Activated B cell treated with CpG ODN at 0.5 μM for 24 hours (primary cell): ENCODE measurements at regions not wholly inside any gene's neighbourhood (a gene's known extent, or its start where the extent isn't known, plus 50 kb on each side); places are given as distances from the start of the nearest gene placed in this dataset.
"Not testable (repeated sequence)": the region's sequence is repeated elsewhere in the genome, so short reads cannot be mapped to it uniquely, and the experiment has no call there.

Experiments
- ATAC-seq: fragments of 200-7000 bp; cut with Tn5 transposase; one replicate; pipeline ENCODE4 v1.10.0; 2021; ENCODE audit warnings: low read depth, mild to moderate bottlenecking, moderate library complexity
- CTCF ChIA-PET: fragments of 350-600 bp; sonication (Branson Sonifier 250); formaldehyde crosslinking; loops from one replicate; lab custom pipeline; 2021; ENCODE audit warnings: antibody characterized with exemption; lab: Charles Lee
- POLR2A ChIA-PET: fragments of 350-600 bp; sonication (Branson Sonifier 250); formaldehyde crosslinking; loops from one replicate; lab custom pipeline; 2021; ENCODE audit warnings: antibody characterized with exemption; lab: Charles Lee
- DNase-seq: peaks from one replicate; pipeline ENCODE4 v3.0.0; 2022
- H3K27ac Mint-ChIP-seq: one replicate; pipeline ENCODE4 v1.8.0; 2020; ENCODE audit warnings: mixed read lengths
- H3K27me3 Mint-ChIP-seq: one replicate; pipeline ENCODE4 v1.8.0; 2021; ENCODE audit warnings: mixed read lengths
- H3K36me3 Mint-ChIP-seq: one replicate; pipeline ENCODE4 v1.8.0; 2021; ENCODE audit warnings: low read depth, mixed read lengths
- H3K4me1 Mint-ChIP-seq: one replicate; pipeline ENCODE4 v1.8.0; 2021; ENCODE audit warnings: mixed read lengths
- H3K4me3 Mint-ChIP-seq: one replicate; pipeline ENCODE4 v1.8.0; 2020; ENCODE audit warnings: mild to moderate bottlenecking, mixed read lengths
- H3K9me3 Mint-ChIP-seq: one replicate; pipeline ENCODE4 v1.8.0; 2020; ENCODE audit warnings: mixed read lengths
- intact Hi-C: fragments of 100-400 bp; cut with micrococcal nuclease; formaldehyde crosslinking; loops from one replicate; pipeline ENCODE4 v1.15.1; 2024
- TF ChIP-seq, protein P1 (sequence below): fragments of 200-600 bp; IDR thresholded peaks from one replicate; pipeline ENCODE4 v1.8.0; 2022; ENCODE audit warnings: antibody characterized with exemption, mild to moderate bottlenecking

DNA sequence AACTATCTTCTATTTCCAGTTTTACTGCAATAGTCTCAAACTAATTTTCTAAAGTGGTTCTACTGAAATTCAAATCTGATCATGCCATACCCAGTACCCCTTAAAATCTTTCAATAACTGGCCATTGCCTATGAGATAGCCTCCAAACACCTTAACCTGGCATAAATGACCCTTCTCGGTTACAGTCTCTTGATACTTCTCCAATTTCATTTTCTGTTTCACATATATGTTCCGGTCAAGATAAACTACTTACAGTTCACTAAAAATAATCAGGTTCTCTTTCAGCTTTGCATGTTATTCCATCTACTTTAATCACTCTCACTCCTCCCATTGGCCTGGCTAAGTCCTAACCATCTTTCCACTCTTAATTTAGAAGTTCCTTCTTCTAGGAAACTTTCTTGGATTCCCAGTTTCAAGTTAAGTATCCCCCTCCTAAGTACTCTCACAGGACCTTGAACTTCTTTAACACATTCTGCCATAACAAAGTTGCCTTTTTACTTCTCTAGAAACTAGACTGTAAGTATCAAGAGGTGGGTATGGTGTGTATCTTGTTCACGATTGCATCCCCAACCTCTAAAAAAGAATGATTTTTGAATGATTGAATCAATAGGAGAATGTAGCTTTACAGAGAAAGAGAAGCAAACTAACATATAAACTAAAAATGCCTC lies 110.2 kb upstream of the RBBP8 start:
- TF ChIP-seq, protein P1, sequence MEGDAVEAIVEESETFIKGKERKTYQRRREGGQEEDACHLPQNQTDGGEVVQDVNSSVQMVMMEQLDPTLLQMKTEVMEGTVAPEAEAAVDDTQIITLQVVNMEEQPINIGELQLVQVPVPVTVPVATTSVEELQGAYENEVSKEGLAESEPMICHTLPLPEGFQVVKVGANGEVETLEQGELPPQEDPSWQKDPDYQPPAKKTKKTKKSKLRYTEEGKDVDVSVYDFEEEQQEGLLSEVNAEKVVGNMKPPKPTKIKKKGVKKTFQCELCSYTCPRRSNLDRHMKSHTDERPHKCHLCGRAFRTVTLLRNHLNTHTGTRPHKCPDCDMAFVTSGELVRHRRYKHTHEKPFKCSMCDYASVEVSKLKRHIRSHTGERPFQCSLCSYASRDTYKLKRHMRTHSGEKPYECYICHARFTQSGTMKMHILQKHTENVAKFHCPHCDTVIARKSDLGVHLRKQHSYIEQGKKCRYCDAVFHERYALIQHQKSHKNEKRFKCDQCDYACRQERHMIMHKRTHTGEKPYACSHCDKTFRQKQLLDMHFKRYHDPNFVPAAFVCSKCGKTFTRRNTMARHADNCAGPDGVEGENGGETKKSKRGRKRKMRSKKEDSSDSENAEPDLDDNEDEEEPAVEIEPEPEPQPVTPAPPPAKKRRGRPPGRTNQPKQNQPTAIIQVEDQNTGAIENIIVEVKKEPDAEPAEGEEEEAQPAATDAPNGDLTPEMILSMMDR, result no peak
- CTCF ChIA-PET, result no interaction called here

DNA sequence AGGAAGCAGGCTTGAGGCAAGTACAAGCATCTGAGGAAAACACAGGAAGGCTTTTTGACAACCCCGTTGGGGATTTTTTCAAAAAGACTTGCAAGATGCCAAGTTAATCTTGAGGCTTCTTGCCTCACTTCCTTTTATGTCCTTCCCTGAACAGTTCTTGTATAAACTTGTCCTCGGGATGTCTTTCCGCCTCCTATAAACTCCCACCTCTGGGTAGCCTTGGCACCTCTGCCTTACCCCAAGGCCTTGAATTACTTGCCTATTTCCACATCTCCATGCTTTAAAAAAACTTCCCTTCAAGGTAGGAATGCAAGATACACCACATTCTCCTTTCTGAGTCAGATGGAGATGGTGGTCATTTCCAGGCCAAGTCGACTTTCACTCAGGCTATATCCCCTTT lies 106.4 kb upstream of the RBBP8 start:
- peaks cover 2% of the 10 kb centered on the region for H3K27me3 Mint-ChIP-seq
- H3K4me1 Mint-ChIP-seq, result peaks cover 4% of the 10 kb centered on the region
- ChIA-PET POLR2A (no interaction called here), CTCF (no interaction called here)
- no peak for ATAC-seq
- TF ChIP-seq, protein P1, result no peak
- H3K36me3 Mint-ChIP-seq, result no peaks in the 10 kb centered on the region
- H3K9me3 Mint-ChIP-seq, result no peaks in the 10 kb centered on the region
- H3K27ac Mint-ChIP-seq, result no peak overlapping the region
- DNase-seq, result no peak
- H3K4me3 Mint-ChIP-seq, result no peak overlapping the region
- intact Hi-C loops, result no loop called here

More for the DNA sequence above, 110.2 kb upstream of the RBBP8 start:
- ATAC-seq, result no peak
- Mint-ChIP-seq H3K4me1 (no peaks in the 10 kb centered on the region), H3K27me3 (peaks cover 2% of the 10 kb centered on the region), H3K36me3 (no peaks in the 10 kb centered on the region), H3K9me3 (no peaks in the 10 kb centered on the region), H3K27ac (no peak overlapping the region), H3K4me3 (no peak overlapping the region)
- no peak for DNase-seq
- POLR2A ChIA-PET, result no interaction called here
- intact Hi-C loops, result no loop called here

DNA sequence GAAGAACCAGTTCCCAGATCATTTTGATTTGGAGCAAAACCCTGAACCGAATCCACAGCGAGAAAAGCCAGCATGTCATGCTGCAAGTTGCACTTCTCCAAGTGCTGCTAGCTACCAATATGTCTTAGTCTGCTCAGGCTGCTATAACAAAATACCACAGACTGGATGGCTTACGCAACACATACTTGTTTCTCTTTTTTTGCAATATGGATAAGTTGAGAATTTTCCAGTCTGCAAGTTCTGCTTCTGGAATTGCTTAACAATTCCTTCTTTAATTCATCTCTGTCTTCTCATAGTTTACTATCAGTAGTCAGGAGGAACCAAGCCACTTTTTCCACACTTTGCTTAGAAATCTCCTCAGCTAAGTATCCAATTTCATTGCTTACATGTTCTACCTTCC lies 105.9 kb upstream of the RBBP8 start:
- Mint-ChIP-seq H3K9me3 (no peaks in the 10 kb centered on the region), H3K4me3 (no peak overlapping the region)
- no peak for ATAC-seq

DNA sequence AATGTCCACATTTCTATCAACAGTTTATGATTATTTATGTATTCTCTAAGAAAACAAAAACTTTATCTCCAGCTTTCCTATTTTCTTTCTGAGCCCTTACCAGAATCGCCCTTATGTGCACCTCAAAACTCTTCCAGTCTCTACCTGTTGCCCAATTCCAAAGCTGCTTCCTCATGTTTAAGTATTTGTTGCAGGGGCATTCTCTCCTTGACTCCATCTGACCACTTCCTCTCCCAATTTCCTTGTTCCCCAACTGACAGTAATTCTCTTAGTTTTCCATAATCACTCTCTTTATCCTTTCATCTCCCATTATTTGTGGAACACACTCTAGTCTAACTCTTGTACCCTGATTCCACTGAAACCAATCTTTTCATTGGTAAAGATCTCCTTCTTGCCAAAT lies 105.4 kb upstream of the RBBP8 start:
- ChIA-PET POLR2A (no interaction called here), CTCF (no interaction called here)
- H3K9me3 Mint-ChIP-seq, result no peaks in the 10 kb centered on the region
- intact Hi-C loops, result no loop called here
- TF ChIP-seq, protein P1, result no peak
- H3K36me3 Mint-ChIP-seq, result no peaks in the 10 kb centered on the region
- H3K4me3 Mint-ChIP-seq, result no peak overlapping the region
- no peak for ATAC-seq
- no peak for DNase-seq
- H3K4me1 Mint-ChIP-seq, result peaks cover 4% of the 10 kb centered on the region
- H3K27me3 Mint-ChIP-seq, result peaks cover 2% of the 10 kb centered on the region
- H3K27ac Mint-ChIP-seq, result no peak overlapping the region

More for the DNA sequence above, 105.9 kb upstream of the RBBP8 start:
- TF ChIP-seq, protein P1, result no peak
- Mint-ChIP-seq H3K4me1 (peaks cover 4% of the 10 kb centered on the region), H3K27ac (no peak overlapping the region), H3K36me3 (no peaks in the 10 kb centered on the region), H3K27me3 (peaks cover 2% of the 10 kb centered on the region)
- intact Hi-C loops, result no loop called here
- ChIA-PET CTCF (no interaction called here), POLR2A (no interaction called here)
- DNase-seq, result no peak

DNA sequence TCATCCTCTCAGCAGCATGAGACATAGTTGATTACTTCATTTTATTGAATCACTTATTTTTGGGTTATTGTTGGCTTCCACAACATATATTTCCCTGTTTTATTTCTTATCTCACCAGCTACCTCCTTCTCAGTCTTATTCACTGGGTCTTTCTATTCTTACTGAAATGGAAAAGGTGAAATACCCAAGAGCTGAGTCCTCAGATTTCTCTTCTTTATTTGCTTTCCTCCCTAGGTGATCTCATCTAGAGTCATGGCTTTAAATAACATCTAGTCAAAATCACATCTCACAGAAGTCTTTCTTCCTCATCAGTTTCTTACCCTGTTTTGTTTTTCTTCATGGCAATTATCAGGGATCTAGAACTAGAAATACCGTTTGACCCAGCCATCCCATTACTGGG lies 105.0 kb upstream of the RBBP8 start:
- TF ChIP-seq, protein P1, result no peak
- Mint-ChIP-seq H3K27ac (no peak overlapping the region), H3K9me3 (no peaks in the 10 kb centered on the region), H3K36me3 (no peaks in the 10 kb centered on the region), H3K4me1 (peaks cover 4% of the 10 kb centered on the region), H3K4me3 (no peak overlapping the region), H3K27me3 (peaks cover 2% of the 10 kb centered on the region)
- ChIA-PET POLR2A (no interaction called here), CTCF (no interaction called here)
- DNase-seq (no peak), ATAC-seq (no peak)
- intact Hi-C loops, result no loop called here

DNA sequence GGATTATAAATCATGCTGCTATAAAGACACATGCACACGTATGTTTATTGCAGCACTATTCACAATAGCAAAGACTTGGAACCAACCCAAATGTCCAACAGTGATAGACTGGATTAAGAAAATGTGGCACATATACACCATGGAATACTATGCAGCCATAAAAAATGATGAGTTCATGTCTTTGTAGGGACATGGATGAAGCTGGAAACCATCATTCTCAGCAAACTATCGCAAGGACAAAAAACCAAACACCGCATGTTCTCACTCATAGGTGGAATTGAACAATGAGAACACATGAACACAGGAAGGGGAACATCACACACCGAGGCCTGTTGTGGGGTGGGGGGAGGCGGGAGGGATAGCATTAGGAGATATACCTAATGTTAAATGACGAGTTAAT lies 104.5 kb upstream of the RBBP8 start:
- H3K27ac Mint-ChIP-seq, DNase-seq, H3K36me3 Mint-ChIP-seq, H3K9me3 Mint-ChIP-seq, POLR2A ChIA-PET, intact Hi-C loops, H3K4me1 Mint-ChIP-seq, H3K4me3 Mint-ChIP-seq, CTCF ChIA-PET, H3K27me3 Mint-ChIP-seq, ATAC-seq: not testable (repeated sequence)
